NCI-H2171 (cell line): ENCODE measurements at regions not wholly inside any gene's neighbourhood (a gene's known extent, or its start where the extent isn't known, plus 50 kb on each side); places are given as distances from the start of the nearest gene placed in this dataset.

Source experiments
- DNase-seq: peaks from one replicate; lab custom pipeline; 2025; lab: John Stamatoyannopoulos, UW

DNA sequence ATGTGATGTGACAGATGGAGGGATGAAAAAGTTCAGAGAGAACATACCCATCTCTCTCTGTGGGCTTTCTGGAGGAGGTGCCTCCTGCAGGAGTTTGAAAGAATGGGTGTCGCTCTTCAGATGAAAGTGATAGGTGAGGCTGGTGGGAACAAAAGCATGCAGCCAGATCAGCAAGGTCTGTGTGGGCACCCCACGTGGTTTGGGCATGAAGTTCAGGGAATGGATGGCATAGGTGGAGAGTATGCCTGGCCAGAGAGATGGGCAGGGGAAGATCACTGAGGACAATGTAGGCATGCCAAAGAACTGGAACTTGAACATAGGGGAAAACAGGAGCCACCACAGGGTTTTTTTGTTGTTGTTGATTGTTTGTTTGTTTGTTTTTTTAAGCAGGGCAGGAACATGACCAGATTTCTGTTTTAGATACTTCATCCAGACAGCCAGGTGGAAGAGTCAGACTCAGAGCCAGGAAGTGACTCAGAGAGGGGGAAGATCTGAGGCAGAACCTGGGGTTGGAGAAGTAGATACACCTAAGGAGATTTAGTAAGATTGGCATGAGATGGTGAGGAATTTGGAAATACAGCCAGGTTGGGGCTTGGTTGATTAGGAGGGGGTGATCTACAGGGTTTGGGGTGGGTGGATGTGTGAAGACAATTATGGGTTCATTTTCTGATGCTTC lies 64.8 kb upstream of the CLSTN2 start:
- DNase-seq: no peak

DNA sequence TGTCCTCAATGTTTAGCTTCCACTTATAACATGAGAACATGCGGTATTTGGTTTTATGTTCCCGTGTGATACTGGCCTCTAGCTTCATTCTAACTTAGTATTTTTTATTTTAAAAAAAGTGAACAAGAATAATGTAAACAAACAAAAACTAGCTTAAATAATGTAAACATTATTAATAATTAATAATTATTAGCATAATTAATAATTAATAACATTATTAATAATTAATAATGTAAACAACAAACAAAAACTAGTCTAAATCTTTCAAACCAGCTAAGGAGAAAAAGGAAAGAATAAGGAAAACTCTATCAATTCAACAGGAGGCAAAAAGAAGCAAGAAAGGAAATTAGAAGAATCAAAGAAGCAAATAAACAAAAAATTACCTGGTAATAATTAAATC lies 66.2 kb upstream of the CLSTN2 start:
- no peak for DNase-seq

DNA sequence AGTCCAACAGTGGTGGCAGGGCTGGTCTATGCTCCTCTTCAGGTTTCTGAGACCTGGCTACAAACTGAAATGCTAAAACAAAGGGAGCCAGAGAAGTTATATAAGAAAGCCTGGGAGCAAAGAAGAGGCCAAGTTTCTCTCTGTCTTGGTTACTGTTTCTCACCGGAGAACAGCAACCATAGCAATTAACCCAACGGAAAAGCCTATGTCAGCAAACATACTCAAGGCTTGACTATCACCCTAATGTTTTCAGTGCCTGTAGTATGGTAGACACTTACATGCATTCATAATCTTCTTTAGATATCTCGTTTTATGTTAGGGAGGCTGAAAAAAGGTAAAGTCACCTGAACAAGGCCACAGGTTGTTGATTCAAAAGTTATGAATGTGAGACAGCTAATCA lies 86.3 kb upstream of the CLSTN2 start:
- no peak for DNase-seq

DNA sequence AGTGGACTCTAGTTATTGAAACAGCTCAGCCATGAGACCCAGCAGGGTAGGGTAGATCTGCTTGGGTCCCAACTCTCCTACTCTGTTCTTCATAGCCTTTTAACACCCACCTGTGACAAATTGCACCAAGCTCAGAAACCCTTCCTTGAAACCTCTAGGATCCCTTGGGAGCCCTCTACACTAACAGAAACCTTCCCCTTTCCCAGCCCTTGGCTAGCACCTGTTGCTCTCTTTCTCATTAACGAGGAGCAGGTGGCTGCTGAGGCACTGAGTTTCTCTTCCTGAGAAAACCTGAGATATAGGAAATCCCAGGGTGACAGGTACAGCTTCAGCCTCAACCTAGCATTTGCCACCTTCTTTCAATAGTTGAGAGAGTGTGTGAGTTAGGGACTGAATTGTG lies 88.3 kb upstream of the CLSTN2 start:
- DNase-seq: peak; percentile 79

DNA sequence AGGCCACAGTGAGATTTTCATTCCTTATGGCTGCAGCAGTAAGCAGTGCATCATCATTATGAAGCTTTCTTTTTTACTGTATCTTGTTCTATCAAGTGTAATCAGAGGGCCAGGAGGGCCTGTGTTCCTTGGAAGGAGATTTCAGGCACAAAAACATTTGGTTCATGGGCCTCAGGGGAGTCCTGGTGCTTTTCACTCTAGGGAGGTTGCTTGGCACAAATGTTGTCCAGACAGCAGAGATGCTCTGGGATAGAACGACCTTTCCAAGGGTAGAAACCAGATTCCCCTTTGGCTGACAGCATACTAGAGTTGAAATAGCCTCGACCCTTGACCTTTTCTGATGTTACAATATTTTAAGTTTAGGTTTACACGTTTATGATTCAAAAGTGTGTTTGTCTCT lies 95.3 kb upstream of the CLSTN2 start:
- peak; percentile 13 for DNase-seq

DNA sequence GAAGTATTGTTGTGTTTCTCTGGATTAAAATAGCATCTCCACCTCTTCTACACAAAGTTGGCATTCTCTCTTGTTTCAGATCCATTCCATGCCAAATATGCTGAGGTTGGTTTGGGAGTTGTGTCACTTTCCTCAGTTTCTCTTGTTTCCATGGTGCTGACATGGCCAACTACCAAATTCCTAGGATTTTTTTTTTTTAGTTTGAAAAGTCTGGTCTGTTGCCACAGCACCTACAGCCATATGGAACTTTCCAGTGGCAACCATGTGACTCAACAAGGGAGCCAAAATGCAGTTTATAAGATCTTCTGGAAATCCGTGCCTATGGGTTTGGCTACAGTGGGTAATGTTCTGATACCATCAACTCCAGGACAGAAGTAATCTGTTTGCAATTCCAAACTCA lies 96.0 kb upstream of the CLSTN2 start:
- no peak for DNase-seq

DNA sequence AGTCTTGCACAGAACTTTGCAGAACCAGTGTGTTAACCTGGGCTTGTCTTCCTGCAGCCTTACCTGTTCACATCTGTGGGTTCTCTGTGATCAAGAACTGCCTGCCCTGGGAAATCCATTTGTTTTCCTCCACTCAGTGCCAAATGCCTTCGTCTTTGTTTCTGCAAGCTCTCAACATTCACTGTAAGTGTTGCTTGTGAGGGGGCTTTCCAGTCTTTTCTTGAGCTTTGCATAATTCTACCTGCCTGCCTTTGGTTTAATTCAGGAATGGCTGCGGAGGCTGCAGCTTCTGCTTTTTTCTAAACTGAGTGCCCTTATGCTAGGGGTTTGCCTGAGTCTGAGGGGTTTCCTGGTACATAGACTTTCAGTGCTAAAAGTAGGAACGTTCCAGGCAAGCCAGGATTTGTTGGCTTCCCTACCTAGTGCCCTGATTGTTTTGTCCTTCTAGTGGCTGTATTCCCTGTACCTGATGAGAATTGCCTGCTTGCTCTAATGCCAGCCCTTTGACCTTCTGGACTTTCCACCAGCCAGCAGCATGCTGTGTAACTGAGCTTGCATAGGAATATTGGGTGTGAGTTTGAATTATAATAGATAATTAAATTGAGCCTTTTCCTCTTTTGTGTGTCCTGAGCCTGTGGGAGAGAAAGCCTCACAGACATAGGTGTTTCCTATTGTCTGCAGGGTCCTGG lies 96.6 kb upstream of the CLSTN2 start:
- DNase-seq: no peak

DNA sequence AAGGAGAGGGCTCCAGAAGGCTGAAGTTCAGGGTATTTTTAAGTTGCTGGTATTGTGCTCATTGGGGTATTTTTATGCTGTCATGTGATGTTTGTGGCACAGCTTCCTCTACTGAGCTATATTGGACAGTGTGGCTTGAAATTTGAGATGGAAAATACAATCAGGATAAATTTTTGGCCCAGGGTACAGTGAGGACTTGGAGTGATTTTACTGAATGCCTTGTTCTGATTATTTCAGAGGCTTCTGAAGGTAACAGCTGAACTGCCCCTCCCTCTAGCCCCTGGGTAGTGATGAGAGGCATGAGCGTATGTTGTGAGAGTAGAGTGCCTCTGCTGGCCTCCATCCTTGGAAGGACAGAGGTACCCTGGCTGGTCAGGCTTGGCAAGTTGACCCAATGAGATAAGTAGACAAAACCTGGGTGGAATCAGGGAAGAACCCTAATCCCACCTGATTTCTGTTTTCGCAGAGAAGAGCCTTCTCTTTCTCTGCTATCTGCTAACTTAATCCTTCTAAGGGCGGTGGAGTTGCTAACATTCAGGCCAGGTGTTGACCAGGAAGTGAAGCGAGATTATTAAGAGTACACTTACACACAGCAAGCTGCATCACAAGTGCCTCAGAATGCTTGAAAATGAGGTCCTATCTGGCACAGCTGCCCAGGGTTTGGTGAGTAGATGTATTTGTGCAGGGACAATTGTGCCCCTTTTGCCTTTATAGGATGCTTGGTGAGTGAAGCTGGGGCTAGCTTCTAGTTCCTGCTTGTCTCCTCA lies 98.1 kb upstream of the CLSTN2 start:
- no peak for DNase-seq

DNA sequence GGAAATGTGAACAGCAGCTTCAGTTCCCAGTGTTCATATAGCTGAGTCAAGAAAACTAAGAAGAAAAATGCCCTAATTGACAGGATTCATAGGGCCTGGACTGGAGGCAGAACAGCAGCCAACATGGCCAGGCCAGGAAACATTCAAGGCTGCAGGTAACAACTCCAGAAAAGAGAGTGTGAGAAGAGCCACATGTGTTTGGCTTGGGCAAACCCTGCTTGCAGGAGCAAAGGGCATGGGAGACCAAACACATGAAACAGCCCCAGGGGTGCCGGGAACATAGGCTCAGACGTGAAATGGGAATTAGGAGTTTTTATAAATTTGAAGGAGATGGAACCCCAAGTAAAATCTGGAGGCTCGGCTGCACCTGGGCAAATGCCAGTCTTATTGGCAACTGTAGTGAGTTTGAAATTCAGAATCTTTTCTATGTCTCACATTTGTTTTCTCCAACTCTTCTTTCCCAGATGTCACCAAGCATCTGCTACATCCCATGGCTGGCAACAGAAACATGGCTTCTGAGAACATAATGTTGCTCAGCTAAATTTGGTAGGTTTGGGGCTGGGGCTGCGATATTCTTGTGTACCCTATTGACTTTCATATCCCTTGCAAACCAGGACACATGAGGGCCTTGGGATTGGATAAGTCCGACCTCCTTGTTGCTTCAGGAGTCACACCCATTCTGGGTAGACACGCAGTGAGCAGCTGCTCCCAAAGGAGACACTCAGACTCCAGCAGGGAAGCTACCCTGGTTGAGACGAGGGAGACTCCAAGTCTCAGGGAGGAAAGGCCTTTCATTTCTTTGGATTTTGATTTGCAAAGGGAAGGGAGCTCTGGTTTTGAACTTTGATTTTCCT lies 98.9 kb upstream of the CLSTN2 start:
- no peak for DNase-seq

DNA sequence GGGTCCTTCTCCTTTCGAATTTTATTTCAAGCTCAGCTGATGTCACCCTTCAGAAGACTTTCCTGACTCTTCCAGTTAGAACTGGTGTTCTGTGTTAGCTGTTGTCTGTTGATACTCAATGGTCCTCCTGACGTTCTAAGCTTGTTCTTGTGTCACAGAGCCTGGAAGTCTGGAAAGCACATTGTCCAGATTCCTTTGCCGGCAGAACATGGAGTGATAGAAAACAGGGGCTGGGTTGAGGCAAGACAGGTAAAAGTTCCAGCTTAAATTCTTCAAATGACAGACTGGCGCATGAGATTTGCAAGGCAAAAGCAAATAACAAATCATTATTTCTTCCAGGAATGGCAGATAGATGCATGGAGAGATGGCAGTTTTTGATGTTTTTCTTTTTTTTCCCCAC lies 102.0 kb upstream of the CLSTN2 start:
- DNase-seq: no peak

DNA sequence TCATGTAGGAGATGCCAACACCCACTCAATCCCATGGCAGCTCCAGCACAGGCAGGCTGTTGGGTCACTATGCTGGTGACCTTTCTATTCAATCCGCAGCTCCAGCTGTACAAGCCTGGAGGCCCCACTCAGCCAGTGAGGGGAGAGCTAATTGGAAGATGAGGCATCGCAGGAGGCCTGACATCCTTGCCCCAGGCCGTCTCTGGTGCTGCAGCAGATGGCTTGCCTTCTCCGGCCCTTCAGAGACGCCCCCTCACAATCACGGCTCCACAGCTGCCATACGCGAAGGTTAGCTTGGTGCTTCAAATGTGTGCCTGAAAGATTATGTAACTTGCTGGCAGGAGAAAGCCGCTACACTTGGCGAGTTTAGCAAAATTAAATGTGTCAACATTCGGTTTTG lies 104.2 kb upstream of the CLSTN2 start:
- peak; percentile 64 for DNase-seq

DNA sequence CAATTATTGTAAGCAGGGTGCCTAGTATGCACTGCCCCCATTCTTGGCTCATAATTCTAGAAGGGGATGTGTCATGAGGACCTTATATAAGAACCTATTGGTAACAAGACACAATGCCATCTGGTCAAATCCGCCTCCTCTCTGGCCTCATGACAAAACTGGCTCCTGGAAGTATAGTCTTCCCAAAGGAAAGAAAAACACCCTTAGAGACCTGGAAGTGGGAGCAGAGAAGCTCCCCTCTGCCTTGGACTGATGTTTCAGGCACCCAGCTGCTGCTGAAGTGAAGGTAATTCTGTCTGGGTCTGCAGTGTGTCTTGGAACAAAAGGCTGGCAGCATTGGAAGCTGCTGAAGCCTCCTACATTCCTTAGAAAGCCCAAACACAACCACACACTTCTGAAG lies 107.2 kb upstream of the CLSTN2 start:
- no peak for DNase-seq

DNA sequence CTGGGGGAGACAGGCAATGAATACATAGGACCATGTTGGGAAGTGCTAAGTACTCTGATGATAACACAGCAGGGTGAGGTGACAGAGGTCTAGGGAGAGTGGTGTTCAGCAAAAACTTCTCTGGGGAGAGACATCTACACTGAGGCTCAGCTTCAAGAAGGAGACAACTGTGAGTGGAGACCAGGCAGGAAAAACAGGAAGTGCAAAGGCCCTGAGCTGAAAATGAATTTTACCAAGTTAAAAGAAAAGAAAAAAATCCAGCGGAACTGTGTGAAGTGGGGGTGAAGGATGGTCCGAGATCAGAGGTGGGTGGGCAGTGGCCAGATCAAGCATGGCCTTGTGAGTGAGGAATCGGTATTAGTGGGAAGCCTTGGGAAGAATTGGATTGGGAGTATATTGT lies 110.1 kb upstream of the CLSTN2 start:
- no peak for DNase-seq

DNA sequence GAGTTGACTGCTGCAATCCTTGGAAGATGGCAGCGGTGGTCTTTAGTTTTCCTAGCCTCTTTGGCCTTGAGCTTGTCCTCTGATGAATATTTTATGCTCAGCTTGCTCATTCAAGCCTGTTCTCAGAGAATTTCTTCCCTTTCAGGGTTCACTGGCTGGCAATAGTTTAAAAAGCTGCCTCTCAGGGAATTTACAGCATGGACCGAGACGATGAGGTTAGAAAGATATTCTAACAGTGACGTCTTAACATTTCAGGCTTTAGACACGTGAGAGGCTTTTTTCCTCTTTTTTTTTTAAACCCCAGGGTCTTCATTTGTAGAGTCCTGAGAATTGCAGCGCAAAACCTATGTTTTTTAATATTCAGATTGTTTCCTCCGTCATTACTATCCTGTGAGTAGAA lies 120.3 kb upstream of the CLSTN2 start:
- no peak for DNase-seq

DNA sequence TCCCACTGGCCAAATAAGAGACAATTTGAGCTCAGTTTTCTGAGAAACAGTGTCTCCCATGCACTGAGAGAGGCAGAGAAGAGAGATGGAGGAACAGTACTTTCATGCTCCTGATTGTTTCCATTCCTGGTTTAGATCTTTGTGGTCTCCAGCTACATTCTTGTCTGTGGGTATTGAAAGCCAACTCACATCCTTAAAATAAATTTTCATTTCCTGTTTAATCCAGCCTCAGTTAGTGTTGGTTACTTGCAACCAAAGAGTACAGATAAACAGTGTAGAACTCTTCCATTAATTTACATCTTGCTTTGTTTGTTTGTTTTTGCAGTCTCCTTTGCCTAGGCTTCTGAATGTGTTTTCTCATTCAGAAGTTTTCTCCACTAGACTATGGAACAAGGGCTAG lies 123.7 kb upstream of the CLSTN2 start:
- DNase-seq: no peak

DNA sequence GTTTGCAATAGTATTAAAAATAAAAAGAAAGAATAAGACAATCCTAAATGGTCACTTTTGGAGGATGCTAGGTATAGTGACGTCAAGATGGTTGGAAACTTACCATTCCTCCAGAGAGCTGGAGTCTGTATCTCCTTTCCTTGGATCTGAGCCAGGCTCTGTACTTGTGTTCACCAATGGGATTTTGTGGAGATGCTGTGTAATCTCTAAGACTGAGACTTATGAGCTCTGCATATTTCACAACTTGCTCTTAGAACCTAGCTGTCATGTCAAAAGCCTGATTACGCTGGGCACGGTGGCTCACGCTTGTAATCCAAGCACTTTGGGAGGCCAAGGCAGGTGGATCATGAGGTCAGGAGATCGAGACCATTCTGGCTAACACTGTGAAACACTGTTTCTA lies 126.8 kb upstream of the CLSTN2 start:
- DNase-seq: no peak

DNA sequence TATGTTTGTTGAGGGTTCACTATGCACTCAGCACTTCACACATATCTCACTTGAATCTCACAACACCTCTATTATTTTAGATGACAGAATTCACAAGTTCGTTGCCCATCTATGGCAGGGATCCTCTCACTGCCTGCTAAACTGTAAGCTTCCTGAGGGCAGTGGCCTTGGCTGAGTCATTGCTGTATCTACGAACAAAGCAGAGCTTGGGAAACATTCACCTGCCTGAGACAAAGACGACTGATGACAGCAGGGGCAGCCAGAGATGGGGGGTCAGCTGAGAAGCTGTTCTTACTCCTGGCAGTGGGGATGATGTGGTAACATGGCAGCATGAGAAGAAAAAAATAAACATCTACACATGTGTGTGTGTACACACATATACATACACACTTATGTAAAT lies 125.5 kb upstream of the NMNAT3 start:
- DNase-seq: no peak

DNA sequence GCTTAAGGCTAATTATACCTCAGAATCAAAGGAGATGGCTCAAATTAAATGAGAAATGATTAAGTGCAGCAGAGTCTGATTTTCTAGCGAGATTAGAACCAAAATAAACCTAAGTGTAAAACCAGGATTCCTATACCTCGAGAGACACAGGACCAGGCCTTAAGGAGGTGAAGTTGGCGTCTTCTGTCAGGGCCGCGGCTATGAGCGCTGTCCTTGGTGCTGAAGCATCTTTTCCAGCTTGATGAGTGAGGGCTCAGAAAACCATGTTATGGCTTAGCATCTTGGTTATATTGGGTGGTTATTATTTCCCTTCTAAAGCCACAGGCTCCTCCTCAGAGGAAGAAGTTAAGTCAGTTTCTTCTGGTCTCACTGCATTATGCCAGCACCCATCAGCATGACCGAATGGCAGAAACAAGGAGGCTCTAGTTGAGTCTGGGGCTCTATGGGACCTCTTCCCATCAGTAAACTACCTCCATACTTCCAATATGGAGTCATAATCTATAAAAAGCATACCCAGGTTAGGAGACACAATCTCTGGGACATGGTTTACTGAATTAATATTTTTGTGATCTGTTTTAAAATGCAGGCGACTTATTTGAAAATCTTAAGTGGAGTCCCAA lies 120.1 kb upstream of the NMNAT3 start:
- no peak for DNase-seq

DNA sequence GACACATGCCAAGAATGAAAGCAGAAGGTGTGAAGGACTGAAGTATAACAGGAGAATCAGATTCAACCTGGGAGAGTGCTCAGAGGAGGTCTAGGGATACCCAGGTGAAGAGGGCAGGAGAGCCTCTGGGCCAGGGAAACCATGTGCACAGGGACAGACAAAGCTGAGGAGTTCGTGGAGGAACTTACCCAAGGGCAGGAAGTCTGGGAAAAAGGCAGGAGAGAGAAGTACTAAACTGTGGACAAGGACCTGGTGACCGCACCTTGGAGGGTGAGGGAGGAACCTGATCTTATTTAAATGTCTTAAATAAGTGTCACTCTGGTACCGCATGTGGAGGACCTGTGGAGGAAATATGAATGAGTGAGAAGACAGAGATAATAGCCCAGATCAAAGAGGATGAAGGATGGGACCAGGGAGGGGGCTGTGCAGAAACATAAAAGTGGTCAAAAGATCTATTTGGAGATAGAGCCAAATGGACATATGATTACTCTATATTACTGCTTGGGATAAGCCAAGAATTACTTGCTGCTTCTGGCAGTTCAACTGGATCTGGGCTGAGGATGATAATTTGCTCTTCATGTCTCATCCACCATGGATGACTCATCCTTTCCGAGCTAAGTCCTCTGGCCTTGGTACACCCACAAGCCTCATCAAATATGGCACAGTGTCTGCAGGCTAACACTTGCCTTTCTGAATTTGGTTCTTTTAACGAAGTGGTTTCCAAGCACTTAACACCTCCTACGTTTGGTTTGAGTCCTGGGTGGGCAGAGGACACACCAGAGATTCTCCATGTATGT lies 116.9 kb upstream of the NMNAT3 start:
- no peak for DNase-seq

DNA sequence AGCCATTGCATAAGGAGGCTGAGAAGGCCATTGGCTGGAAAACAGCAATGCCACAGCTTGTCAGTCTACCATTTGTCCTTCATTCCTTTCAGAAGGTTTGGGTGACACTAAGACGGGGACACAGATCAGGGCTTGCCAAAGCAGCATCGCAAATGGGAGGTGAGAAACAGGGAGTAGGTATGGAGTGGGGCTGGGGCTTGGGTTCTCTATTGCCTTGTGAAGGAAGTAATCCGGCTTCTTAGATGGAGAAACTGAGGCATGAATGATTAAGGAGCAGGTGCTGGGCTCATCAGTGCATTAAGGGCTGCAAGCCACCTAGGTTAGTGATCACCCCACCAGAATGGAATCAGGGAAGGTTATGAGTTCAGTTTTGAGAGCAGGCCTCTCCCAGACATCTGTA lies 115.6 kb upstream of the NMNAT3 start:
- DNase-seq: no peak

DNA sequence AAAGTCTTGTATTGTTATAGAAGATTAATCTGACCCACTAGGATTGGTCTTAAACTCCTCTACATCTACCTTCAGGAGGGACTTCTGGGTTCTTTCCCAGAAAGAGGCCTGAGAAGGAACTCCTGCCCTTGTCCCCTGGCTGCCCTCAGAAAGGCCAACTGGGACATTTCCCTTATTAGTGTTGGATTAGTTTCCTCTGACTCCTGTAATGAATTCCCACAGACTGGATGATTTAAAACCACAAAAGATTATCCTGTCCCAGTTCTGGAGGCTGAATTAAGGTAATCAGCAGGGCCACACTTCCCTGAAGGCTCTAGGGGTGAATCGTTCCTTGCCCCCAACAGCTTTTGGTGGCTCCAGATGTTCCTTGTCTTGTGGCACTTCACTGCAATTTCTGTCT lies 102.8 kb upstream of the NMNAT3 start:
- no peak for DNase-seq
